H1 (cell line): ENCODE measurements at regions not wholly inside any gene's neighbourhood (a gene's known extent, or its start where the extent isn't known, plus 50 kb on each side); places are given as distances from the start of the nearest gene placed in this dataset.

Source experiments
- CTCF ChIA-PET: fragments of 300-600 bp; sonication (Branson Sonifier 250); formaldehyde crosslinking; loops from one replicate; lab custom pipeline; 2021; ENCODE audit not compliant: partially characterized antibody; lab: Charles Lee
- POLR2A ChIA-PET: fragments of 300-600 bp; sonication (Branson Sonifier 250); formaldehyde crosslinking; loops from one replicate; lab custom pipeline; 2021; ENCODE audit warnings: inconsistent platforms; ENCODE audit not compliant: partially characterized antibody; lab: Charles Lee
- DNase-seq, 2 experiments: peaks; one replicate each; pipeline versions ENCODE4 v3.0.0 to v3.0.0-alpha.2; 2010 to 2022; ENCODE audit warnings: low spot score in 2 of 2, low read depth in 1 of 2, mixed read lengths in 1 of 2
- FAIRE-seq: peaks from 2 replicates; lab custom pipeline; 2011; peaks lifted over from hg19 to GRCh38; lab: Jason Lieb, UNC
- H2AFZ ChIP-seq: 2 replicates; pipeline ENCODE4 v1.8.1; 2012; ENCODE audit warnings: low read length, inconsistent platforms
- H2AK5ac ChIP-seq: 2 replicates; pipeline ENCODE4 v1.6.1; 2013; ENCODE audit warnings: low read depth, low read length
- H2BK120ac ChIP-seq: replicated peaks from 2 replicates; pipeline ENCODE3; 2013; ENCODE audit warnings: low read depth, low read length, inconsistent platforms
- H2BK12ac ChIP-seq: 2 replicates; pipeline ENCODE4 v1.6.1; 2013; ENCODE audit warnings: low read depth, low read length
- H2BK15ac ChIP-seq: 2 replicates; pipeline ENCODE4 v1.6.1; 2013; ENCODE audit warnings: low read length
- H2BK20ac ChIP-seq: 2 replicates; pipeline ENCODE4 v1.6.1; 2013; ENCODE audit warnings: low read length
- H2BK5ac ChIP-seq: 2 replicates; pipeline ENCODE4 v1.6.1; 2013; ENCODE audit warnings: low read depth, low read length
- H3K14ac ChIP-seq: 2 replicates; pipeline ENCODE4 v1.6.1; 2013; ENCODE audit warnings: inconsistent platforms; ENCODE audit not compliant: insufficient read length
- H3K18ac ChIP-seq: 2 replicates; pipeline ENCODE4 v1.6.1; 2013; ENCODE audit warnings: low read length; ENCODE audit errors: extremely low read depth
- H3K23ac ChIP-seq: 2 replicates; pipeline ENCODE4 v1.6.1; 2013; ENCODE audit warnings: inconsistent platforms; ENCODE audit not compliant: insufficient read length
- H3K23me2 ChIP-seq: 2 replicates; pipeline ENCODE4 v1.6.1; 2013; ENCODE audit warnings: low read depth, low read length
- H3K27ac ChIP-seq: 2 replicates; pipeline ENCODE4 v1.6.1; 2011; ENCODE audit warnings: low read depth, low read length, inconsistent platforms
- H3K27me3 ChIP-seq, 4 experiments: replicated peaks in 1 of 4; 1 replicate in 1 of 4; 2 replicates in 3 of 4; pipeline versions ENCODE4 v1.6.1 to v1.8.1; 2011 to 2013; ENCODE audit warnings: low read length in 3 of 4, mild to moderate bottlenecking in 3 of 4, inconsistent platforms in 2 of 4, mixed read lengths in 2 of 4, moderate library complexity in 1 of 4; ENCODE audit not compliant: control insufficient read depth in 3 of 4, insufficient read depth in 3 of 4; ENCODE audit errors: extremely low read depth in 1 of 4
- H3K36me3 ChIP-seq, 4 experiments: 2 replicates each; pipeline versions ENCODE4 v1.6.1 to v1.8.1; 2011 to 2013; ENCODE audit warnings: mild to moderate bottlenecking in 4 of 4, low read length in 3 of 4, moderate library complexity in 2 of 4, control low read depth in 1 of 4, inconsistent platforms in 1 of 4; ENCODE audit not compliant: insufficient read depth in 4 of 4, control insufficient read depth in 2 of 4
- H3K4ac ChIP-seq: replicated peaks from 2 replicates; pipeline ENCODE3; 2013; ENCODE audit warnings: low read length, low read depth, mixed read lengths, inconsistent platforms; ENCODE audit not compliant: insufficient read length
- H3K4me1 ChIP-seq, 4 experiments: replicated peaks in 1 of 4; 1 replicate in 1 of 4; 2 replicates in 3 of 4; pipeline versions ENCODE4 v1.6.1 to v1.8.1; 2011 to 2013; ENCODE audit warnings: low read length in 3 of 4, inconsistent platforms in 2 of 4, mixed read lengths in 1 of 4; ENCODE audit not compliant: insufficient read depth in 4 of 4, control insufficient read depth in 3 of 4
- H3K4me2 ChIP-seq, 2 experiments: 2 replicates each; pipeline versions ENCODE4 v1.6.1 to v1.8.1; 2011 to 2013; ENCODE audit warnings: low read depth in 2 of 2, low read length in 2 of 2, control low read depth in 1 of 2, inconsistent platforms in 1 of 2, mild to moderate bottlenecking in 1 of 2; ENCODE audit not compliant: insufficient read depth in 1 of 2
- H3K4me3 ChIP-seq, 4 experiments: fragments of 200-600, 300-600 bp in 1 of 4; sonication (generic), shearing (Covaris generic), sonication (Bioruptor Twin) in 1 of 4; 2 replicates each; pipeline versions ENCODE4 v1.5.1 to v1.8.1; 2011 to 2016; ENCODE audit warnings: low read length in 4 of 4, low read depth in 3 of 4, control low read depth in 2 of 4, inconsistent platforms in 2 of 4, mild to moderate bottlenecking in 2 of 4, mixed read lengths in 1 of 4, moderate library complexity in 1 of 4; ENCODE audit not compliant: insufficient read depth in 2 of 4; ENCODE audit errors: extremely low read depth in 1 of 4
- H3K56ac ChIP-seq: replicated peaks from 2 replicates; pipeline ENCODE3; 2013; ENCODE audit warnings: low read depth, mild to moderate bottlenecking, mixed read lengths, low read length, inconsistent platforms; ENCODE audit not compliant: insufficient read length
- H3K79me1 ChIP-seq: 2 replicates; pipeline ENCODE4 v1.6.1; 2013; ENCODE audit warnings: low read depth, low read length, control low read depth
- H3K79me2 ChIP-seq, 2 experiments: 2 replicates each; pipeline versions ENCODE4 v1.6.1 to v1.8.1; 2012 to 2013; ENCODE audit warnings: low read length in 2 of 2, mild to moderate bottlenecking in 2 of 2, inconsistent platforms in 1 of 2; ENCODE audit not compliant: insufficient read depth in 2 of 2, control insufficient read depth in 1 of 2
- H3K9ac ChIP-seq, 4 experiments: replicated peaks in 1 of 4; 1 replicate in 1 of 4; 2 replicates in 3 of 4; pipeline versions ENCODE4 v1.6.1 to v1.8.1; 2011 to 2013; ENCODE audit warnings: low read depth in 3 of 4, low read length in 3 of 4, control low read depth in 2 of 4, mild to moderate bottlenecking in 2 of 4, moderate library complexity in 2 of 4, inconsistent platforms in 1 of 4; ENCODE audit errors: extremely low read depth in 1 of 4
- H3K9me3 ChIP-seq, 2 experiments: 2 replicates each; pipeline versions ENCODE4 v1.6.1 to v1.8.1; 2012 to 2013; ENCODE audit warnings: mild to moderate bottlenecking in 2 of 2, moderate library complexity in 2 of 2, control low read depth in 1 of 2, inconsistent platforms in 1 of 2, low read depth in 1 of 2, low read length in 1 of 2, mixed read lengths in 1 of 2; ENCODE audit not compliant: insufficient read depth in 2 of 2
- H4K20me1 ChIP-seq, 2 experiments: replicated peaks in 1 of 2; 2 replicates each; pipeline versions ENCODE3 to v1.8.1; 2011 to 2013; ENCODE audit warnings: inconsistent platforms in 2 of 2, low read length in 2 of 2, mild to moderate bottlenecking in 1 of 2; ENCODE audit not compliant: insufficient read depth in 2 of 2, control insufficient read depth in 1 of 2
- H4K5ac ChIP-seq: 2 replicates; pipeline ENCODE4 v1.6.1; 2013; ENCODE audit warnings: low read length, low read depth, mixed read lengths, inconsistent platforms; ENCODE audit not compliant: insufficient read length
- H4K8ac ChIP-seq: 2 replicates; pipeline ENCODE4 v1.8.0; 2013; ENCODE audit warnings: mild to moderate bottlenecking, moderate library complexity, low read length, inconsistent platforms; ENCODE audit not compliant: insufficient read depth; ENCODE audit errors: extremely low read depth
- H4K91ac ChIP-seq: replicated peaks from 2 replicates; pipeline ENCODE3; 2013; ENCODE audit warnings: low read length, mixed read lengths, inconsistent platforms; ENCODE audit not compliant: insufficient read length
- BACH1 ChIP-seq: IDR thresholded peaks from 2 replicates; pipeline ENCODE4 v1.6.1; 2012; ENCODE audit warnings: low read length, improper control_type of control experiment
- RXRA ChIP-seq: IDR thresholded peaks from 2 replicates; pipeline ENCODE4 v1.6.1; 2011; ENCODE audit warnings: low read depth, mild to moderate bottlenecking, low read length, moderate library complexity; ENCODE audit not compliant: insufficient read depth
- TAF1 ChIP-seq: IDR thresholded peaks from 2 replicates; pipeline ENCODE4 v1.6.1; 2011; ENCODE audit warnings: mild to moderate bottlenecking, low read depth, low read length
- WGBS, 2 experiments: shearing (Covaris generic) in 1 of 2; methylation state at CpG; one replicate each; pipeline versions ENCODE4 v1.1.6 to v1.1.7; 2013 to 2015; ENCODE audit warnings: low lambda C conversion rate in 2 of 2, mixed read lengths in 2 of 2, inconsistent platforms in 1 of 2, low coverage in 1 of 2, missing lambda C conversion rate in 1 of 2; ENCODE audit not compliant: insufficient replicate concordance in 2 of 2, insufficient coverage in 1 of 2, insufficient read length in 1 of 2; ENCODE audit errors: extremely low coverage in 1 of 2, missing lambda C conversion rate in 1 of 2; 5-methylcytosine and 5-hydroxymethylcytosine counted together

- Histone ChIP-seq H4K5ac (no peak overlapping the region), H3K79me2 (no peaks in the 10 kb centered on the region), H3K23me2 (no peaks in the 10 kb centered on the region; the same call in 1 of the 2 replicates), H2BK5ac (no peak overlapping the region), H3K27ac (no peak overlapping the region), H2BK120ac (no peak overlapping the region), H3K4me3 (no peak overlapping the region), H3K36me3 (no peaks in the 10 kb centered on the region), H3K14ac (no peak overlapping the region), H2BK12ac (no peak overlapping the region; the same call in 1 of the 2 replicates), H3K23ac (no peak overlapping the region), H3K56ac (no peak overlapping the region), H3K79me1 (no peaks in the 10 kb centered on the region), H3K18ac (no peak overlapping the region), H4K91ac (no peak overlapping the region), H2AFZ (no peak overlapping the region), H3K4ac (no peak overlapping the region), H2BK15ac (no peak overlapping the region), H4K20me1 (no peaks in the 10 kb centered on the region), H2BK20ac (no peak overlapping the region), H4K8ac (no peak overlapping the region), H3K9me3 (no peaks in the 10 kb centered on the region), H3K4me2 (0 out of 4 replicates have a peak overlapping the region, but pooled peaks of 1 of the 2 experiments have one; percentile 42), H3K9ac (no peak overlapping the region), H3K4me1 (peaks cover 0 to 3% (median 3%) of the 10 kb centered on the region in 4 experiments; a peak in 2 of 7 replicates), H3K27me3 (no peaks in the 10 kb centered on the region), H2AK5ac (no peak overlapping the region)
- CTCF ChIA-PET = no interaction called here
- POLR2A ChIA-PET = no interaction called here
- 83% methylated on average over 3 of the region's 3 CpGs; no CpG with 5 or more reads in 1 of the 2 experiments for WGBS, 2 experiments
- TF ChIP-seq RXRA (no peak), BACH1 (no peak), TAF1 (no peak)
- DNase-seq (no peak), FAIRE-seq (no peak)
Measured at GRCh38 chr12:58671196-58671595, 249.1 kb downstream of the LRIG3 start.
